ENCODE measurements at regions not wholly inside any gene's neighbourhood (a gene's known extent, or its start where the extent isn't known, plus 50 kb on each side); places are given as distances from the start of the nearest gene placed in this dataset.

GRCh38 chr7:34417781-34418180 lies 240.2 kb upstream of the NPSR1 start:
- Histone ChIP-seq H2AFZ (ENCODE audit: low read depth, low read length) (no peak overlapping the region), H3K4me1 (ENCODE audit: low read length) (no peaks in the 10 kb centered on the region), H3K4me3 (ENCODE audit: low read length) (no peak overlapping the region), H3K9ac (ENCODE audit: low read length) (no peak overlapping the region), H3K27me3 (ENCODE audit: low read depth, low read length) (no peaks in the 10 kb centered on the region), H3K9me3 (ENCODE audit: insufficient read depth, low read length) (no peaks in the 10 kb centered on the region), H4K20me1 (ENCODE audit: insufficient read depth, low read length) (no peaks in the 10 kb centered on the region), H3K79me2 (ENCODE audit: low read length) (no peaks in the 10 kb centered on the region), H3K4me2 (ENCODE audit: low read length) (no peak overlapping the region), H3K36me3 (replicated peaks; ENCODE audit: low read depth, low read length) (no peaks in the 10 kb centered on the region), H3K27ac (ENCODE audit: low read length) (no peak overlapping the region)
- TF ChIP-seq EZH2phosphoT487 (IDR thresholded peaks at IDR 0.05; ENCODE audit: low read depth) (no peak), CTCF (IDR thresholded peaks at IDR 0.05; ENCODE audit: low read depth, low read length) (no peak)

- Histone ChIP-seq H3K27ac (ENCODE audit: low read length) (no peak overlapping the region), H3K9ac (ENCODE audit: low read length) (no peak overlapping the region), H2AFZ (ENCODE audit: low read depth, low read length) (no peak overlapping the region), H3K36me3 (replicated peaks; ENCODE audit: low read depth, low read length) (no peaks in the 10 kb centered on the region), H3K4me1 (ENCODE audit: low read length) (no peaks in the 10 kb centered on the region), H3K79me2 (ENCODE audit: low read length) (no peaks in the 10 kb centered on the region), H3K9me3 (ENCODE audit: insufficient read depth, low read length) (no peaks in the 10 kb centered on the region), H3K27me3 (ENCODE audit: low read depth, low read length) (no peaks in the 10 kb centered on the region), H3K4me2 (ENCODE audit: low read length) (no peak overlapping the region), H4K20me1 (ENCODE audit: insufficient read depth, low read length) (no peaks in the 10 kb centered on the region), H3K4me3 (ENCODE audit: low read length) (no peak overlapping the region)
- TF ChIP-seq CTCF (IDR thresholded peaks at IDR 0.05; ENCODE audit: low read depth, low read length) (no peak), EZH2phosphoT487 (IDR thresholded peaks at IDR 0.05; ENCODE audit: low read depth) (no peak)
These were observed 236.5 kb upstream of the NPSR1 start for GRCh38 chr7:34421526-34421925.

- Histone ChIP-seq H3K27me3 (ENCODE audit: low read depth, low read length) (no peaks in the 10 kb centered on the region), H3K4me2 (ENCODE audit: low read length) (no peak overlapping the region), H4K20me1 (ENCODE audit: insufficient read depth, low read length) (no peaks in the 10 kb centered on the region), H3K27ac (ENCODE audit: low read length) (no peak overlapping the region), H3K36me3 (replicated peaks; ENCODE audit: low read depth, low read length) (no peaks in the 10 kb centered on the region), H3K79me2 (ENCODE audit: low read length) (no peaks in the 10 kb centered on the region), H3K4me1 (ENCODE audit: low read length) (no peaks in the 10 kb centered on the region), H2AFZ (ENCODE audit: low read depth, low read length) (no peak overlapping the region), H3K4me3 (ENCODE audit: low read length) (no peak overlapping the region), H3K9me3 (ENCODE audit: insufficient read depth, low read length) (no peaks in the 10 kb centered on the region), H3K9ac (ENCODE audit: low read length) (no peak overlapping the region)
- no peak for TF ChIP-seq EZH2phosphoT487 (IDR thresholded peaks at IDR 0.05; ENCODE audit: low read depth)
- TF ChIP-seq CTCF (IDR thresholded peaks at IDR 0.05; ENCODE audit: low read depth, low read length), result no peak
These were observed 232.8 kb upstream of the NPSR1 start for GRCh38 chr7:34425194-34425593.

GRCh38 chr7:34425631-34426384 lies 232.2 kb upstream of the NPSR1 start:
- Histone ChIP-seq H4K20me1 (ENCODE audit: insufficient read depth, low read length) (no peaks in the 10 kb centered on the region), H3K36me3 (replicated peaks; ENCODE audit: low read depth, low read length) (no peaks in the 10 kb centered on the region), H3K27ac (ENCODE audit: low read length) (no peak overlapping the region), H3K4me1 (ENCODE audit: low read length) (no peaks in the 10 kb centered on the region), H3K9ac (ENCODE audit: low read length) (no peak overlapping the region), H3K9me3 (ENCODE audit: insufficient read depth, low read length) (no peaks in the 10 kb centered on the region), H3K27me3 (ENCODE audit: low read depth, low read length) (no peaks in the 10 kb centered on the region), H3K79me2 (ENCODE audit: low read length) (no peaks in the 10 kb centered on the region), H3K4me2 (ENCODE audit: low read length) (no peak overlapping the region), H3K4me3 (ENCODE audit: low read length) (no peak overlapping the region), H2AFZ (ENCODE audit: low read depth, low read length) (no peak overlapping the region)
- TF ChIP-seq EZH2phosphoT487 (IDR thresholded peaks at IDR 0.05; ENCODE audit: low read depth) (no peak), CTCF (IDR thresholded peaks at IDR 0.05; ENCODE audit: low read depth, low read length) (no peak)
